ENCODE measurements at regions not wholly inside any gene's neighbourhood (a gene's known extent, or its start where the extent isn't known, plus 50 kb on each side); places are given as distances from the start of the nearest gene placed in this dataset.

DNA sequence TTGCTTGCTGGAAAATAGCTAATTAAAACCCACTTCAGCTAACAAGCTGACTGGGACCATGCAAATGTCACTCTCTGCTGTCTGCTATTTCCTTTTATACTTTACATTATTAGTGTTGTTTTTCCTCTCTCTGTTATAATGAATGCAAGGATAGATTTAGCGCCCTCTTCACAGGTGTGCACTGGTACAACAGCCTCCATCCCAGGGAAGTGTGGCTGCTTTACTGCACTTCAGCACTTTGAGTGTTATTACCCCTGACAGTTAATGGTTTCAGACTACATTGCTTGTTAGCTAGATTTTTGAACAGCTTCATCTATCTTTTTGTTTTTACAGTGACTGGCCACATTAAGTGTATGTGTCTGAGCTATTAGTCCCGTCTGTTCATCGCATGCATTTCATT is 405.7 kb downstream of the RNF144B start:
- Histone ChIP-seq H3K9me3 (no peaks in the 10 kb centered on the region), H3K36me3 (ENCODE audit: low read depth) (no peaks in the 10 kb centered on the region), H3K4me3 (no peak overlapping the region), H3K4me1 (ENCODE audit: low read depth) (no peaks in the 10 kb centered on the region)
- DNase-seq (no peak), ATAC-seq (no peak)
- intact Hi-C loops (cut with DNase I, micrococcal nuclease) = no loop called here
- TF ChIP-seq, protein P1, sequence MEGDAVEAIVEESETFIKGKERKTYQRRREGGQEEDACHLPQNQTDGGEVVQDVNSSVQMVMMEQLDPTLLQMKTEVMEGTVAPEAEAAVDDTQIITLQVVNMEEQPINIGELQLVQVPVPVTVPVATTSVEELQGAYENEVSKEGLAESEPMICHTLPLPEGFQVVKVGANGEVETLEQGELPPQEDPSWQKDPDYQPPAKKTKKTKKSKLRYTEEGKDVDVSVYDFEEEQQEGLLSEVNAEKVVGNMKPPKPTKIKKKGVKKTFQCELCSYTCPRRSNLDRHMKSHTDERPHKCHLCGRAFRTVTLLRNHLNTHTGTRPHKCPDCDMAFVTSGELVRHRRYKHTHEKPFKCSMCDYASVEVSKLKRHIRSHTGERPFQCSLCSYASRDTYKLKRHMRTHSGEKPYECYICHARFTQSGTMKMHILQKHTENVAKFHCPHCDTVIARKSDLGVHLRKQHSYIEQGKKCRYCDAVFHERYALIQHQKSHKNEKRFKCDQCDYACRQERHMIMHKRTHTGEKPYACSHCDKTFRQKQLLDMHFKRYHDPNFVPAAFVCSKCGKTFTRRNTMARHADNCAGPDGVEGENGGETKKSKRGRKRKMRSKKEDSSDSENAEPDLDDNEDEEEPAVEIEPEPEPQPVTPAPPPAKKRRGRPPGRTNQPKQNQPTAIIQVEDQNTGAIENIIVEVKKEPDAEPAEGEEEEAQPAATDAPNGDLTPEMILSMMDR (IDR thresholded peaks at IDR 0.05) = no peak

DNA sequence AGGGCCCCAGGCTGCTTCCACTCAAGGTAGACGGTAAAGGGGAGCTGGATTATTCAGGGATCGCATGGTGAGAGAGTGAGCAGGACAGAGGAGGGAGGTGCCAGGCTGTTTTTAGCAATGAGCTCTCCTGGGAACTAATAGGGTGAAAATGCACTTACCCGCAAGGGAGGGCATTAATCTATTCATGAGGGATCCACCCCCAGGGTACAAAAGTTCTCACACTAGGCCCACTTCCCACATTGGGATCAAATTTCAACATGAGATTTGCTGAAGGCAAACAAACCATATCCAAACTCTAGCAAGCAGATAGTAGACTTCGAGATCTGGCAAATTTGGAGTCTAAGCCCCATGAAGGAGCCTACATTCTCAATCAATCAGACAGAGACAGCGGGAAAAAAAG is 408.6 kb downstream of the RNF144B start:
- DNase-seq = no peak
- intact Hi-C loops (cut with DNase I, micrococcal nuclease) = no loop called here
- H3K4me3 ChIP-seq = no peak overlapping the region
- no peak for ATAC-seq
- H3K4me1 ChIP-seq (ENCODE audit: low read depth) = no peaks in the 10 kb centered on the region
- TF ChIP-seq, protein P1 (IDR thresholded peaks at IDR 0.05) = no peak
- H3K36me3 ChIP-seq (ENCODE audit: low read depth) = no peaks in the 10 kb centered on the region
- H3K9me3 ChIP-seq = no peaks in the 10 kb centered on the region

DNA sequence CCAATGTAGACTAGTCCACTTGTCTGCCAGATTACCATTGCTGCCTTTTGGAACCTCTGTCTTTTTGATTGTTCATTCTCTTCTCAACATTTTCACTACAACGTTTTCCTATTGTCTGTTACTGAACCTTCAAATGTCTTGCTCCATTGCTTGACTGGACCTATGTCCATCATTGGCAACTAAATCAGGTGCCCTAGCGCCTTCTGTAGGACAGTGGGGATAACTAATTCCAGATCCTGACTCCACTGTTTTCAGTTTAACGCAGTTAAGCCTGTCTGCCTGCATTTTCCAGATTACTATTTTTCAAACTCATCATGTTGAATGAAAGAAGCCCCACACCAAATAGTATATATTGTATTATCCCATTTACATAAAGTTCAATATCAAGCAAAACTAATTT is 433.6 kb downstream of the RNF144B start:
- intact Hi-C loops (cut with DNase I, micrococcal nuclease) = no loop called here
- DNase-seq (no peak), ATAC-seq (no peak)
- Histone ChIP-seq H3K4me3 (no peak overlapping the region), H3K36me3 (ENCODE audit: low read depth) (no peaks in the 10 kb centered on the region), H3K9me3 (peaks cover 33% of the 10 kb centered on the region), H3K4me1 (ENCODE audit: low read depth) (no peaks in the 10 kb centered on the region)
- TF ChIP-seq, protein P1 (IDR thresholded peaks at IDR 0.05) = no peak

DNA sequence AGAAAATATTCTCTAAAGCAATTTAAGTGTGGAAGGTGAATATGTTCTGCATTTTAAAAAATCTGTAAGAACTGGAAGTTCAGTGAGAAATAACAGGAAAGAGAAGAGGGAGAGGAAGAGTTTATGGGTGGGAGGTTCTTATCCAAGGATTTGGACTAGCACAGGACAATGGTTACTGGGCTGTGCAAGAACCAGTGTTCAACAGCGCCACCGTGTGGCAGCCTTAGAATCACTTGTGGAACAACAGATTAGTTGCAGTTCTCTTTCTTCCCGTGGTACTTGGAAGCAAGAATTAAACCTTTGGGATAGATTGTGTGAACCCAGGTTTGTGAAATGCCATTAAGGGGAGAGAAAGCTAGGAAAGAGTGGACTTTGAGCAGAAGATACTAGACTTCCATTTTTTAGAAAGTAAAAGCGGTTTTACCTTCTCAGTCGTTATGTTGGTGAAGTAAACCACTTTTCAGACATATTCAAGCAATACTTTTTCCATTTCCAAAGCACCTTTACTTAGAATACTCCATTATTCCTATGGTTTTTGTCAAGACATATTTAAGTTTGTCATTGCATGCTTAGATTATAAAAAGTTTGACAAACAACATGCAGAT is 436.7 kb downstream of the RNF144B start:
- Histone ChIP-seq H3K4me1 (ENCODE audit: low read depth) (no peaks in the 10 kb centered on the region), H3K9me3 (peaks cover 33% of the 10 kb centered on the region), H3K4me3 (no peak overlapping the region), H3K36me3 (ENCODE audit: low read depth) (no peaks in the 10 kb centered on the region)
- ATAC-seq = no peak
- intact Hi-C loops (cut with DNase I, micrococcal nuclease) = no loop called here
- TF ChIP-seq, protein P1 (IDR thresholded peaks at IDR 0.05) = no peak
- peak in 2 of 3 donors; percentile 11 to 22 for DNase-seq

DNA sequence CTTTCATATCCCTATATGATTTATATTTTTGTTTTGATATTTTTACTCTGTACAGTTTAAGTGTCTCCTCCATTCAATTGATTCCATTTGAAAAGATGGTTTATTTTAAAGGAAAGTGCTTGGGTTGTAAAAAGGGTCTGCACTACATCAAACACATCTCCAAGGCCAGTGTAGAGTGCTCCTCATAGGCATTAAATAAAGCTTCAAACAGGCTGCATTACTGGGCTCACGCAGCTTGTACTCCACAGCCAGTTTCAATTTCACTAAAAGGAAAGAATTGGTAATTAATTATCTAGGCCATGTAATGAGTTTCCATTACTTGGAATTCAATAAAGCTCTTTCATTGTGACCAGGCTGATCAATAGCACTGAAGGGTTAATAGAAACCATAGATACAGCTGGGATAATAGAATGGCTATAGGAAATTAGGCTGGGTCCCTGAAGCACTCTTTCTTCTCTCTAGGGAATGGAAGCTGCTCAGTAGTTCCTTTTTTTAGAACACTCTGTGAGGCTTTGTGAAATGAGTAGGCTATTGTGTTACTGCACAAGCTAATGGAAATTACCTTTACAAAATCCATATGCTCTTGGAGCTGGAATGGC is 442.2 kb downstream of the RNF144B start:
- TF ChIP-seq, protein P1 (IDR thresholded peaks at IDR 0.05) = no peak
- intact Hi-C loops (cut with DNase I, micrococcal nuclease) = no loop called here
- Histone ChIP-seq H3K4me3 (no peak overlapping the region), H3K36me3 (ENCODE audit: low read depth) (no peaks in the 10 kb centered on the region), H3K9me3 (peaks cover 5% of the 10 kb centered on the region), H3K4me1 (ENCODE audit: low read depth) (no peaks in the 10 kb centered on the region)
- no peak for DNase-seq
- no peak for ATAC-seq
